ENCODE measurements at regions not wholly inside any gene's neighbourhood (a gene's known extent, or its start where the extent isn't known, plus 50 kb on each side); places are given as distances from the start of the nearest gene placed in this dataset.
"Not testable (repeated sequence)": the region's sequence is repeated elsewhere in the genome, so short reads cannot be mapped to it uniquely, and the experiment has no call there.

DNA sequence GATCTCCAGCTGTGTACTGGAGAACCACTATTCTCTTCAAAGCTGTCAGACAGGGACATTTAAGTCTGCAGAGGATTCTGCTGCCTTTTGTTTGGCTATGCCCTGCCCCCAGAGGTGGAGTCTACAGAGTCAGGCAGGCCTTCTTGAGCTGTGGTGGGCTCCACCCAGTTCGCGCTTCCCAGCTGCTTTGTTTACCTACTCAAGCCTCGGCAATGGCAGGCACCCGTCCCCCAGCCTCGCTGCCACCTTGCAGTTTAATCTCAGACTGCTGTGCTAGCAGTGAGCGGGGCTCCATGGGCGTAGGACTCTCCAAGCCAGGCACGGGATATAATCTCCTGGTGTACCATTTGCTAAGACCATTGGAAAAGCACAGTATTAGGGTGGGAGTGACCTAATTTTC is 145.5 kb downstream of the LAS1L start:
- not testable (repeated sequence) for TF ChIP-seq POLR2AphosphoS5 (IDR thresholded peaks at IDR 0.05)
- TF ChIP-seq, protein P1, sequence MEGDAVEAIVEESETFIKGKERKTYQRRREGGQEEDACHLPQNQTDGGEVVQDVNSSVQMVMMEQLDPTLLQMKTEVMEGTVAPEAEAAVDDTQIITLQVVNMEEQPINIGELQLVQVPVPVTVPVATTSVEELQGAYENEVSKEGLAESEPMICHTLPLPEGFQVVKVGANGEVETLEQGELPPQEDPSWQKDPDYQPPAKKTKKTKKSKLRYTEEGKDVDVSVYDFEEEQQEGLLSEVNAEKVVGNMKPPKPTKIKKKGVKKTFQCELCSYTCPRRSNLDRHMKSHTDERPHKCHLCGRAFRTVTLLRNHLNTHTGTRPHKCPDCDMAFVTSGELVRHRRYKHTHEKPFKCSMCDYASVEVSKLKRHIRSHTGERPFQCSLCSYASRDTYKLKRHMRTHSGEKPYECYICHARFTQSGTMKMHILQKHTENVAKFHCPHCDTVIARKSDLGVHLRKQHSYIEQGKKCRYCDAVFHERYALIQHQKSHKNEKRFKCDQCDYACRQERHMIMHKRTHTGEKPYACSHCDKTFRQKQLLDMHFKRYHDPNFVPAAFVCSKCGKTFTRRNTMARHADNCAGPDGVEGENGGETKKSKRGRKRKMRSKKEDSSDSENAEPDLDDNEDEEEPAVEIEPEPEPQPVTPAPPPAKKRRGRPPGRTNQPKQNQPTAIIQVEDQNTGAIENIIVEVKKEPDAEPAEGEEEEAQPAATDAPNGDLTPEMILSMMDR (IDR thresholded peaks at IDR 0.05): not testable (repeated sequence)
